GM12878 (cell line): ENCODE measurements at regions not wholly inside any gene's neighbourhood (a gene's known extent, or its start where the extent isn't known, plus 50 kb on each side); places are given as distances from the start of the nearest gene placed in this dataset.

Source experiments
- ATAC-seq: fragments of 200-7000 bp; cut with Tn5 transposase; 3 replicates; pipeline ENCODE4 v1.9.1; 2020; ENCODE audit warnings: mild to moderate bottlenecking, moderate library complexity
- BruUV-seq: library from RNA; stranded (reverse); fragments of 400-500 nt; replicated peaks from 2 replicates; lab custom pipeline; 2021; lab: Mats Ljungman, UMichigan
- CTCF ChIA-PET: fragments of 300-600 bp; sonication (Branson Sonifier 250); formaldehyde crosslinking; extraction: SDS; loops from one replicate; lab custom pipeline; 2021; ENCODE audit warnings: inconsistent platforms; lab: Yijun Ruan, JAX
- POLR2A ChIA-PET: fragments of 350-600 bp; formaldehyde crosslinking; extraction: SDS; loops from one replicate; lab custom pipeline; 2021; ENCODE audit warnings: inconsistent platforms; lab: Charles Lee
- RAD21 ChIA-PET: fragments of 300-600 bp; sonication (Branson Sonifier 250); formaldehyde crosslinking; loops from one replicate; lab custom pipeline; 2023; ENCODE audit warnings: antibody characterized with exemption; ENCODE audit not compliant: unreplicated experiment; lab: Charles Lee
- SMC1A ChIA-PET: fragments of 300-600 bp; sonication (Branson Sonifier 250); formaldehyde crosslinking; loops from one replicate; lab custom pipeline; 2023; ENCODE audit not compliant: unreplicated experiment, uncharacterized antibody; lab: Charles Lee
- DNase-seq: peaks from one replicate; pipeline ENCODE4 v3.0.0-alpha.2; 2011; ENCODE audit warnings: low read depth, low spot score
- FAIRE-seq: peaks from 3 replicates; lab custom pipeline; 2011; peaks lifted over from hg19 to GRCh38; lab: Jason Lieb, UNC
- H2AFZ ChIP-seq: 2 replicates; pipeline ENCODE4 v1.6.0; 2011; ENCODE audit warnings: low read depth, low read length, control low read depth; ENCODE audit not compliant: control insufficient read depth
- H3K27ac ChIP-seq: 2 replicates; pipeline ENCODE4 v1.5.1; 2011; ENCODE audit warnings: control low read depth; ENCODE audit not compliant: control insufficient read depth, insufficient read depth
- H3K27me3 ChIP-seq, 2 experiments: replicated peaks in 1 of 2; 2 replicates each; pipeline versions ENCODE4 v1.6.0 to v1.6.1; 2011; ENCODE audit warnings: low read length in 1 of 2; ENCODE audit not compliant: control insufficient read depth in 2 of 2, insufficient read depth in 2 of 2
- H3K36me3 ChIP-seq, 2 experiments: 2 replicates each; pipeline ENCODE4 v1.5.1; 2011; ENCODE audit warnings: low read length in 1 of 2; ENCODE audit not compliant: control insufficient read depth in 2 of 2, insufficient read depth in 2 of 2
- H3K4me1 ChIP-seq: 2 replicates; pipeline ENCODE4 v1.6.1; 2011; ENCODE audit warnings: mild to moderate bottlenecking, low read length, moderate library complexity, mixed read lengths; ENCODE audit not compliant: control insufficient read depth, insufficient read depth
- H3K4me2 ChIP-seq: 2 replicates; pipeline ENCODE4 v1.6.0; 2011; ENCODE audit warnings: control low read depth; ENCODE audit not compliant: control insufficient read depth, insufficient read depth
- H3K4me3 ChIP-seq: fragments of 200-600 bp; sonication (generic); 2 replicates; pipeline ENCODE4 v1.5.1; 2016
- H3K79me2 ChIP-seq: 2 replicates; pipeline ENCODE4 v1.6.0; 2011; ENCODE audit warnings: low read length; ENCODE audit not compliant: control insufficient read depth, insufficient read depth
- H3K9ac ChIP-seq: 2 replicates; pipeline ENCODE4 v1.8.0; 2011; ENCODE audit warnings: low read length, control low read depth, mixed read lengths; ENCODE audit not compliant: control insufficient read depth, insufficient read depth
- H3K9me3 ChIP-seq: replicated peaks from 3 replicates; pipeline ENCODE4 v1.5.1; 2011; ENCODE audit warnings: mild to moderate bottlenecking, low read length; ENCODE audit not compliant: control insufficient read depth, insufficient read depth
- H4K20me1 ChIP-seq: 2 replicates; pipeline ENCODE4 v1.6.0; 2011; ENCODE audit not compliant: control insufficient read depth, insufficient read depth
- ASH2L ChIP-seq: fragments of 300-600, 200-600 bp; sonication (generic); IDR thresholded peaks from 2 replicates; pipeline ENCODE4 v1.6.1; 2017; ENCODE audit warnings: low read depth, mild to moderate bottlenecking, borderline replicate concordance
- EGR1 ChIP-seq, 2 experiments: IDR thresholded peaks; 1 replicate in 1 of 2; 2 replicates in 1 of 2; pipeline ENCODE4 v1.6.1; 2011 to 2012; ENCODE audit warnings: low read depth in 2 of 2, low read length in 2 of 2, borderline replicate concordance in 1 of 2, mild to moderate bottlenecking in 1 of 2, moderate library complexity in 1 of 2
- HCFC1 ChIP-seq: fragments of 150-350 bp; IDR thresholded peaks from 2 replicates; pipeline ENCODE4 v1.6.1; 2014; ENCODE audit warnings: low read length
- MEF2B ChIP-seq: fragments of 450-650 bp; IDR thresholded peaks from 2 replicates; pipeline ENCODE4 v1.6.1; 2018; ENCODE audit warnings: mild to moderate bottlenecking, moderate library complexity; ENCODE audit not compliant: partially characterized antibody, poor library complexity, severe bottlenecking
- NFYA ChIP-seq: IDR thresholded peaks from 2 replicates; pipeline ENCODE4 v1.6.1; 2011; ENCODE audit warnings: low read depth, mild to moderate bottlenecking, low read length, improper control_type of control experiment, borderline replicate concordance
- NRF1 ChIP-seq: conservative IDR thresholded peaks from 2 replicates; pipeline ENCODE4 v1.6.1; 2011; ENCODE audit warnings: mild to moderate bottlenecking, low read depth, low read length, improper control_type of control experiment
- RUNX3 ChIP-seq: IDR thresholded peaks from 2 replicates; pipeline ENCODE4 v1.6.1; 2012; ENCODE audit warnings: low read length, inconsistent platforms
- SMAD1 ChIP-seq: fragments of 450-650 bp; IDR thresholded peaks from 2 replicates; pipeline ENCODE4 v1.6.1; 2018; ENCODE audit warnings: mild to moderate bottlenecking, low read depth; ENCODE audit not compliant: partially characterized antibody
- SMARCA5 ChIP-seq: fragments of 450-650 bp; IDR thresholded peaks from 2 replicates; pipeline ENCODE4 v1.6.1; 2017; ENCODE audit warnings: mild to moderate bottlenecking
- STAT1 ChIP-seq: fragments of 450-650 bp; conservative IDR thresholded peaks from 2 replicates; pipeline ENCODE4 v1.6.1; 2014; ENCODE audit warnings: antibody characterized with exemption, mild to moderate bottlenecking
- ZNF207 ChIP-seq: fragments of 450-650 bp; IDR thresholded peaks from 2 replicates; pipeline ENCODE4 v1.6.1; 2014; ENCODE audit warnings: antibody characterized with exemption, mild to moderate bottlenecking, borderline replicate concordance
- ZNF622 ChIP-seq: fragments of 450-650 bp; IDR thresholded peaks from 2 replicates; pipeline ENCODE4 v1.6.1; 2017; ENCODE audit warnings: mild to moderate bottlenecking, inconsistent platforms
- ZSCAN29 ChIP-seq: fragments of 450-650 bp; IDR thresholded peaks from 2 replicates; pipeline ENCODE4 v1.6.1; 2017; ENCODE audit warnings: mild to moderate bottlenecking, moderate library complexity
- in situ Hi-C: fragments of 300-500 bp; cut with MboI; formaldehyde crosslinking; loops from 9 replicates; pipeline ENCODE4 v1.14.3; 2018; ENCODE audit warnings: mixed read lengths
- intact Hi-C: fragments of 100-400 bp; cut with micrococcal nuclease; formaldehyde crosslinking; loops from one replicate; pipeline ENCODE4 v1.14.2; 2022; ENCODE audit not compliant: unreplicated experiment
- TF ChIP-seq, protein P1 (sequence below): fragments of 450-650 bp; IDR thresholded peaks from 2 replicates; pipeline ENCODE4 v1.6.1; 2016; ENCODE audit warnings: mild to moderate bottlenecking, moderate library complexity, borderline replicate concordance
- TF ChIP-seq, protein P2 (sequence below): IDR thresholded peaks from 2 replicates; pipeline ENCODE4 v1.6.1; 2012; ENCODE audit warnings: mild to moderate bottlenecking, low read depth, low read length

GRCh38 chr2:116935097-116935814, 879.2 kb upstream of the DDX18 start (continued):
- TF ChIP-seq, protein P1, sequence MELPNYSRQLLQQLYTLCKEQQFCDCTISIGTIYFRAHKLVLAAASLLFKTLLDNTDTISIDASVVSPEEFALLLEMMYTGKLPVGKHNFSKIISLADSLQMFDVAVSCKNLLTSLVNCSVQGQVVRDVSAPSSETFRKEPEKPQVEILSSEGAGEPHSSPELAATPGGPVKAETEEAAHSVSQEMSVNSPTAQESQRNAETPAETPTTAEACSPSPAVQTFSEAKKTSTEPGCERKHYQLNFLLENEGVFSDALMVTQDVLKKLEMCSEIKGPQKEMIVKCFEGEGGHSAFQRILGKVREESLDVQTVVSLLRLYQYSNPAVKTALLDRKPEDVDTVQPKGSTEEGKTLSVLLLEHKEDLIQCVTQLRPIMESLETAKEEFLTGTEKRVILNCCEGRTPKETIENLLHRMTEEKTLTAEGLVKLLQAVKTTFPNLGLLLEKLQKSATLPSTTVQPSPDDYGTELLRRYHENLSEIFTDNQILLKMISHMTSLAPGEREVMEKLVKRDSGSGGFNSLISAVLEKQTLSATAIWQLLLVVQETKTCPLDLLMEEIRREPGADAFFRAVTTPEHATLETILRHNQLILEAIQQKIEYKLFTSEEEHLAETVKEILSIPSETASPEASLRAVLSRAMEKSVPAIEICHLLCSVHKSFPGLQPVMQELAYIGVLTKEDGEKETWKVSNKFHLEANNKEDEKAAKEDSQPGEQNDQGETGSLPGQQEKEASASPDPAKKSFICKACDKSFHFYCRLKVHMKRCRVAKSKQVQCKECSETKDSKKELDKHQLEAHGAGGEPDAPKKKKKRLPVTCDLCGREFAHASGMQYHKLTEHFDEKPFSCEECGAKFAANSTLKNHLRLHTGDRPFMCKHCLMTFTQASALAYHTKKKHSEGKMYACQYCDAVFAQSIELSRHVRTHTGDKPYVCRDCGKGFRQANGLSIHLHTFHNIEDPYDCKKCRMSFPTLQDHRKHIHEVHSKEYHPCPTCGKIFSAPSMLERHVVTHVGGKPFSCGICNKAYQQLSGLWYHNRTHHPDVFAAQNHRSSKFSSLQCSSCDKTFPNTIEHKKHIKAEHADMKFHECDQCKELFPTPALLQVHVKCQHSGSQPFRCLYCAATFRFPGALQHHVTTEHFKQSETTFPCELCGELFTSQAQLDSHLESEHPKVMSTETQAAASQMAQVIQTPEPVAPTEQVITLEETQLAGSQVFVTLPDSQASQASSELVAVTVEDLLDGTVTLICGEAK: no peak
- TF ChIP-seq NFYA: no peak
- no peak for TF ChIP-seq STAT1
- TF ChIP-seq ZNF622: no peak
- no peak for TF ChIP-seq HCFC1
- no peak for TF ChIP-seq RUNX3
- TF ChIP-seq ZNF207: no peak
- TF ChIP-seq, all 136 proteins: peak for 0

GRCh38 chr2:116948258-116948657, 866.2 kb upstream of the DDX18 start:
- ChIA-PET SMC1A (no interaction called here), CTCF (no interaction called here), POLR2A (no interaction called here), RAD21 (no interaction called here)
- H3K27ac ChIP-seq: no peak overlapping the region
- DNase-seq: no peak
- H3K36me3 ChIP-seq: no peaks in the 10 kb centered on the region
- intact Hi-C loops: no loop called here
- no peak overlapping the region for H3K4me2 ChIP-seq
- no peaks in the 10 kb centered on the region for H3K79me2 ChIP-seq
- BruUV-seq: no TSS peak
- no peaks in the 10 kb centered on the region for H3K9me3 ChIP-seq
- H2AFZ ChIP-seq: no peak overlapping the region
- H3K4me3 ChIP-seq: no peak overlapping the region
- no peak for ATAC-seq
- no peaks in the 10 kb centered on the region for H3K27me3 ChIP-seq
- FAIRE-seq: no peak
- no peaks in the 10 kb centered on the region for H3K4me1 ChIP-seq
- H4K20me1 ChIP-seq: no peaks in the 10 kb centered on the region
- in situ Hi-C loops: no loop called here
- H3K9ac ChIP-seq: no peak overlapping the region
- TF ChIP-seq NRF1 (no peak), MEF2B (no peak), ASH2L (no peak), ZSCAN29 (no peak), EGR1 (IDR thresholded peaks at IDR 0.05; ENCODE audit: borderline replicate concordance in 1 of 2, low read depth in 2 of 2, low read length in 2 of 2) (no peak), SMARCA5 (no peak), SMAD1 (no peak)
- TF ChIP-seq, protein P2, sequence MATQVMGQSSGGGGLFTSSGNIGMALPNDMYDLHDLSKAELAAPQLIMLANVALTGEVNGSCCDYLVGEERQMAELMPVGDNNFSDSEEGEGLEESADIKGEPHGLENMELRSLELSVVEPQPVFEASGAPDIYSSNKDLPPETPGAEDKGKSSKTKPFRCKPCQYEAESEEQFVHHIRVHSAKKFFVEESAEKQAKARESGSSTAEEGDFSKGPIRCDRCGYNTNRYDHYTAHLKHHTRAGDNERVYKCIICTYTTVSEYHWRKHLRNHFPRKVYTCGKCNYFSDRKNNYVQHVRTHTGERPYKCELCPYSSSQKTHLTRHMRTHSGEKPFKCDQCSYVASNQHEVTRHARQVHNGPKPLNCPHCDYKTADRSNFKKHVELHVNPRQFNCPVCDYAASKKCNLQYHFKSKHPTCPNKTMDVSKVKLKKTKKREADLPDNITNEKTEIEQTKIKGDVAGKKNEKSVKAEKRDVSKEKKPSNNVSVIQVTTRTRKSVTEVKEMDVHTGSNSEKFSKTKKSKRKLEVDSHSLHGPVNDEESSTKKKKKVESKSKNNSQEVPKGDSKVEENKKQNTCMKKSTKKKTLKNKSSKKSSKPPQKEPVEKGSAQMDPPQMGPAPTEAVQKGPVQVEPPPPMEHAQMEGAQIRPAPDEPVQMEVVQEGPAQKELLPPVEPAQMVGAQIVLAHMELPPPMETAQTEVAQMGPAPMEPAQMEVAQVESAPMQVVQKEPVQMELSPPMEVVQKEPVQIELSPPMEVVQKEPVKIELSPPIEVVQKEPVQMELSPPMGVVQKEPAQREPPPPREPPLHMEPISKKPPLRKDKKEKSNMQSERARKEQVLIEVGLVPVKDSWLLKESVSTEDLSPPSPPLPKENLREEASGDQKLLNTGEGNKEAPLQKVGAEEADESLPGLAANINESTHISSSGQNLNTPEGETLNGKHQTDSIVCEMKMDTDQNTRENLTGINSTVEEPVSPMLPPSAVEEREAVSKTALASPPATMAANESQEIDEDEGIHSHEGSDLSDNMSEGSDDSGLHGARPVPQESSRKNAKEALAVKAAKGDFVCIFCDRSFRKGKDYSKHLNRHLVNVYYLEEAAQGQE: no peak
